ENCODE measurements at regions not wholly inside any gene's neighbourhood (a gene's known extent, or its start where the extent isn't known, plus 50 kb on each side); places are given as distances from the start of the nearest gene placed in this dataset.
A peak's percentile ranks its signal among the peaks of the same experiment; 100 is the strongest.

GRCh38 chr2:215765729-215766360, 247.5 kb downstream of the MREG start:
- no peak for DNase-seq

GRCh38 chr2:215764441-215765048, 248.8 kb downstream of the MREG start:
- peak; percentile 67 for DNase-seq

- no peak for DNase-seq
These were observed 252.8 kb downstream of the MREG start for GRCh38 chr2:215760557-215760956.

GRCh38 chr2:215760091-215760490, 253.3 kb downstream of the MREG start:
- DNase-seq: no peak

GRCh38 chr2:215758691-215759090, 254.7 kb downstream of the MREG start:
- DNase-seq: no peak

- no peak for DNase-seq
These were observed 257.0 kb downstream of the MREG start for GRCh38 chr2:215756346-215756730.

GRCh38 chr2:215755641-215756345, 257.6 kb downstream of the MREG start:
- no peak for DNase-seq

GRCh38 chr2:215754546-215754945, 258.8 kb downstream of the MREG start:
- no peak for DNase-seq

GRCh38 chr2:215753808-215754207, 259.5 kb downstream of the MREG start:
- no peak for DNase-seq

GRCh38 chr2:215752991-215753390, 260.4 kb downstream of the MREG start:
- no peak for DNase-seq

GRCh38 chr2:215752436-215752835, 260.9 kb downstream of the MREG start:
- DNase-seq: no peak

GRCh38 chr2:215751911-215752272, 261.5 kb downstream of the MREG start:
- DNase-seq: no peak

GRCh38 chr2:215751200-215751910, 262.0 kb downstream of the MREG start:
- no peak for DNase-seq

GRCh38 chr2:215750763-215751162, 262.6 kb downstream of the MREG start:
- DNase-seq: no peak

GRCh38 chr2:215749092-215749957, 264.0 kb downstream of the MREG start:
- DNase-seq: no peak

- no peak for DNase-seq
These were observed 264.9 kb downstream of the MREG start for GRCh38 chr2:215748446-215748845.

- DNase-seq: no peak
These were observed 266.3 kb downstream of the MREG start for GRCh38 chr2:215746887-215747615.

- no peak for DNase-seq
These were observed 267.0 kb downstream of the MREG start for GRCh38 chr2:215746226-215746886.

GRCh38 chr2:215745331-215745730, 268.0 kb downstream of the MREG start:
- DNase-seq: no peak

- DNase-seq: no peak
These were observed 268.8 kb downstream of the MREG start for GRCh38 chr2:215744514-215744913.

- no peak for DNase-seq
These were observed 270.3 kb downstream of the MREG start for GRCh38 chr2:215743066-215743465.

- DNase-seq: no peak
These were observed 271.3 kb downstream of the MREG start for GRCh38 chr2:215742021-215742420.

Data from hematopoietic multipotent progenitor cell treated with erythropoietin and hydrocortisone succinate and interleukin-3 and kit ligand, for 4 days (in vitro differentiated cells).